ENCODE measurements at regions not wholly inside any gene's neighbourhood (a gene's known extent, or its start where the extent isn't known, plus 50 kb on each side); places are given as distances from the start of the nearest gene placed in this dataset.

DNA sequence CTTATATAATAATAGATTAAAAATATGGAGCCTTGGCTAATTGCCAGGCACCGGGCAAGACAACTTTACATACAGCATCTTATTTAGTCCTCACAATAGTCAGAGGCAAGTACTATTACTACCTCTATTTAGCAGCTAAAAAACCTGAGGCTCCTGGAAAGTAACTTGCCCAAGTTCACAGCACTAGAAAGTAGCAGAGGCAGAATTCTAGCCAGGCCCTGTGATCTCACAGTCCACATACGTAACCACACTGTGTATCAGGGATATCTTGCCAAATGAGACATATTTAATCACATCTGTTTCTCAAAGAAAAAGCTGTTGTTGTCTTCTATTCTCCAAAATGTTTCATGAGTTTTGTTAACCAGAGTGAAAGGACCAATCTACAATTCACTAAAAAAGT lies 378.5 kb downstream of the PLPP3 start:
- TF ChIP-seq, protein P1, sequence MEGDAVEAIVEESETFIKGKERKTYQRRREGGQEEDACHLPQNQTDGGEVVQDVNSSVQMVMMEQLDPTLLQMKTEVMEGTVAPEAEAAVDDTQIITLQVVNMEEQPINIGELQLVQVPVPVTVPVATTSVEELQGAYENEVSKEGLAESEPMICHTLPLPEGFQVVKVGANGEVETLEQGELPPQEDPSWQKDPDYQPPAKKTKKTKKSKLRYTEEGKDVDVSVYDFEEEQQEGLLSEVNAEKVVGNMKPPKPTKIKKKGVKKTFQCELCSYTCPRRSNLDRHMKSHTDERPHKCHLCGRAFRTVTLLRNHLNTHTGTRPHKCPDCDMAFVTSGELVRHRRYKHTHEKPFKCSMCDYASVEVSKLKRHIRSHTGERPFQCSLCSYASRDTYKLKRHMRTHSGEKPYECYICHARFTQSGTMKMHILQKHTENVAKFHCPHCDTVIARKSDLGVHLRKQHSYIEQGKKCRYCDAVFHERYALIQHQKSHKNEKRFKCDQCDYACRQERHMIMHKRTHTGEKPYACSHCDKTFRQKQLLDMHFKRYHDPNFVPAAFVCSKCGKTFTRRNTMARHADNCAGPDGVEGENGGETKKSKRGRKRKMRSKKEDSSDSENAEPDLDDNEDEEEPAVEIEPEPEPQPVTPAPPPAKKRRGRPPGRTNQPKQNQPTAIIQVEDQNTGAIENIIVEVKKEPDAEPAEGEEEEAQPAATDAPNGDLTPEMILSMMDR (IDR thresholded peaks at IDR 0.05; ENCODE audit: low read depth, low read length) = no peak
- Histone ChIP-seq H3K27ac (ENCODE audit: low read depth, low read length) (no peak overlapping the region), H3K27me3 (ENCODE audit: control insufficient read depth, insufficient read depth, low read length) (no peaks in the 10 kb centered on the region), H3K9me3 (ENCODE audit: control insufficient read depth, insufficient read depth, low read length) (no peaks in the 10 kb centered on the region; the same call in 1 of the 2 replicates), H3K4me3 (ENCODE audit: low read depth, low read length) (no peak overlapping the region)
- CTCF ChIA-PET = no interaction called here
- POLR2A ChIA-PET = interaction anchor here (1.0 kb wide), 1 partner anchor 13 kb away, joined by 3 read pairs; no protein-coding TSS in a partner anchor
- DNase-seq (ENCODE audit: low read depth, low spot score) = no peak

DNA sequence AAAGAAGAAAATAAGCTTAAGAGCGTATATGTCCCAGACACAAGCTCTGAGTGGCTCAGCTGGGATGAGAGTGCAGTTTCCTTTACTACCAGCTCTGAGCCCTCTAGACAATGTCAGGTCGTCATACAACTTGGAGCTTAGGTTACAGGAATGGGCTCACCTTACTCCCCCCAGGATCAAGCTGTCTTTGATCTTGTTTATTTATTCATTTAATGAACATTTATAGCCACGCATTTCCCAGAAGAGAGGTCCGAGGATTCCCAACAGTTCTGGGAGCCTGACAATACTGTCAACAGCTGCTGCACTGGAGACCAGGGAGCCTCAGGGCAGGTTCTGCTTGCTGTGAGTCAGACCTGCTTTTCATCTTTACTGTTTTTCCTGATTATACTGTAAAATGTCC lies 378.9 kb downstream of the PLPP3 start:
- ChIA-PET CTCF (interaction anchor here (0.9 kb wide), 1 partner anchor 621 kb away, joined by 3 read pairs; no protein-coding TSS in a partner anchor), POLR2A (interaction anchor here (1.0 kb wide), 1 partner anchor 12 kb away, joined by 3 read pairs; no protein-coding TSS in a partner anchor)
- no peak for DNase-seq (ENCODE audit: low read depth, low spot score)
- no peak overlapping the region for H3K27ac ChIP-seq (ENCODE audit: low read depth, low read length)
- TF ChIP-seq, protein P1 (IDR thresholded peaks at IDR 0.05; ENCODE audit: low read depth, low read length) = no peak
- H3K9me3 ChIP-seq (ENCODE audit: control insufficient read depth, insufficient read depth, low read length) = no peaks in the 10 kb centered on the region
- no peaks in the 10 kb centered on the region for H3K27me3 ChIP-seq (ENCODE audit: control insufficient read depth, insufficient read depth, low read length)
- H3K4me3 ChIP-seq (ENCODE audit: low read depth, low read length) = no peak overlapping the region

DNA sequence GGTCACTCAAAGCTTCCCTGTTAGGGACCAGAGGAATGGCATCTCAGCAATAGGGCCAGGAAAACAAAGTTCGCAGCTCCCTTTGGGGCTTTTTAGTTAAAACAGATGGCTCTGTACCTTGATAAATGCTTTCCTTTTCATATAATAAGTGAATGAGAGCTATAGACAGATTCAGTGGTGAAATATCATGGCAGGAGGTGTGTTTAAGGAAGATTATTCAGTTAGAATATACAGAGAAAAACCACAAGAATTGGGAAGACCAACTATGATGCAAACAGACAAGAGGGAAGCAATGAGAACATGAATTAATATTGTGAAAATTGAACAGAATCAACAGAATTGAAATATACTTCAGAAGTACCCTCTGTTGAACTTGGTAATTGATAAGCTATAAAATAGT lies 379.4 kb downstream of the PLPP3 start:
- H3K9me3 ChIP-seq (ENCODE audit: control insufficient read depth, insufficient read depth, low read length) = no peaks in the 10 kb centered on the region
- CTCF ChIA-PET = interaction anchor here (0.9 kb wide), 1 partner anchor 621 kb away, joined by 3 read pairs; no protein-coding TSS in a partner anchor
- TF ChIP-seq, protein P1 (IDR thresholded peaks at IDR 0.05; ENCODE audit: low read depth, low read length) = no peak
- H3K27ac ChIP-seq (ENCODE audit: low read depth, low read length) = no peak overlapping the region
- H3K27me3 ChIP-seq (ENCODE audit: control insufficient read depth, insufficient read depth, low read length) = no peaks in the 10 kb centered on the region
- no peak overlapping the region for H3K4me3 ChIP-seq (ENCODE audit: low read depth, low read length)
- DNase-seq (ENCODE audit: low read depth, low spot score) = no peak
- POLR2A ChIA-PET = interaction anchor here (1.0 kb wide), 1 partner anchor 12 kb away, joined by 3 read pairs; no protein-coding TSS in a partner anchor

DNA sequence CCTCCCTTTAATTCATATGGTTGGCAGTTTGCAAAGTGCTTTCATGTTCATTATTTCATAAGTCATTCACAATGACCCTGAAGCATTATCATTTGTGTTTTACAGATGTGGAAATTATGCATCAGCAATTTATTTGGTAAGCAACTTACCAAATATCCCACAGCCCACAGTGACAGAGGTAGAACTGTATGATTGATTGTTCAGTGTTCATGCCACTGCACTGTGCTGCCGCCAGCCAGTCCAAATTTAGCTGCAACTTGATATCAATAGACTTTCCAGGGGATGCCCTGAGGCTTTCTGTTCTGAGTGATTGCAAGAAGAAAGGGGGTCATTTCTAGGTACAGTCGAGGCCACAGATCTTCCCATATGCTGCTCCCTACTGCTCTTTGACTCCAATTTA lies 380.3 kb downstream of the PLPP3 start:
- DNase-seq (ENCODE audit: low read depth, low spot score) = no peak
- Histone ChIP-seq H3K27me3 (ENCODE audit: control insufficient read depth, insufficient read depth, low read length) (no peaks in the 10 kb centered on the region), H3K27ac (ENCODE audit: low read depth, low read length) (no peak overlapping the region), H3K4me3 (ENCODE audit: low read depth, low read length) (no peak overlapping the region), H3K9me3 (ENCODE audit: control insufficient read depth, insufficient read depth, low read length) (no peaks in the 10 kb centered on the region)
- ChIA-PET CTCF (no interaction called here), POLR2A (no interaction called here)
- TF ChIP-seq, protein P1 (IDR thresholded peaks at IDR 0.05; ENCODE audit: low read depth, low read length) = no peak

DNA sequence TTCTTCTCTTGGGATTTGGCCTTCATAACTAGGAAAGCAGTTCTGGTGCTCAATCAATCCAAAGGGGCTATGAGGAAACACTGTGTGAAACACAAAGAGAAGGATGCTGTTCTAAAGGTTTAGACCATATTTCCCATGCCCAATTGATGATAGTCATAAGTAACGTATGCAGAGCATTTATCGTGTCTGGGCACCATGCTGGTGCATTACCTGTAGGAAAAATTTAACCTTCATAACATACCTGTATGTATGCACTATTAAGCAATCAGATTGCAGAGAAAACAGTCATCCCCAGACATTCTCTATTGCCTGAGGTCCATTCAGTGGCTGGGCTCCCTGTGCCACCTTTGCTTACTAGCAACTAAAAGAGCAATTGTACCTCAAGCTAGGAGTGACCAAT lies 381.4 kb downstream of the PLPP3 start:
- ChIA-PET POLR2A (no interaction called here), CTCF (no interaction called here)
- no peaks in the 10 kb centered on the region for H3K27me3 ChIP-seq (ENCODE audit: control insufficient read depth, insufficient read depth, low read length)
- H3K9me3 ChIP-seq (ENCODE audit: control insufficient read depth, insufficient read depth, low read length) = no peaks in the 10 kb centered on the region
- H3K4me3 ChIP-seq (ENCODE audit: low read depth, low read length) = no peak overlapping the region
- TF ChIP-seq, protein P1 (IDR thresholded peaks at IDR 0.05; ENCODE audit: low read depth, low read length) = no peak
- no peak overlapping the region for H3K27ac ChIP-seq (ENCODE audit: low read depth, low read length)
- DNase-seq (ENCODE audit: low read depth, low spot score) = no peak
